Adrenal gland (tissue), 5 donors: ENCODE measurements at regions not wholly inside any gene's neighbourhood (a gene's known extent, or its start where the extent isn't known, plus 50 kb on each side); places are given as distances from the start of the nearest gene placed in this dataset.

Experiments
- CTCF ChIP-seq, 6 experiments: fragments of 450-650 bp in 4 of 6; fragments of 200-600 bp in 2 of 6; sonication (generic) in 1 of 6; IDR thresholded peaks; 1 replicate in 5 of 6; 2 replicates in 1 of 6; pipeline versions ENCODE4 v1.5.1 to v1.8.0; 2016 to 2021; ENCODE audit warnings: antibody characterized with exemption in 6 of 6, mild to moderate bottlenecking in 2 of 6, moderate library complexity in 1 of 6
- POLR2A ChIP-seq, 2 donors: fragments of 450-650 bp; IDR thresholded peaks; one replicate each; pipeline ENCODE4 v1.6.1; 2017; ENCODE audit warnings: antibody characterized with exemption in 2 of 2, mild to moderate bottlenecking in 2 of 2, moderate library complexity in 1 of 2
- donor health status: DM: no; HTN: no; CAD: no.

GRCh38 chr16:63447121-63447520 lies 1410.9 kb upstream of the CDH8 start:
- TF ChIP-seq CTCF (IDR thresholded peaks at IDR 0.05), result no peak
- TF ChIP-seq POLR2A (IDR thresholded peaks at IDR 0.05), result no peak
